Stimulated activated CD4-positive, alpha-beta T cell treated with anti-CD3 and anti-CD28 coated beads, Interleukin-15, amount 100 ng/mL, for 48 hours (primary cell): ENCODE measurements at regions not wholly inside any gene's neighbourhood (a gene's known extent, or its start where the extent isn't known, plus 50 kb on each side); places are given as distances from the start of the nearest gene placed in this dataset.
"Not testable (repeated sequence)": the region's sequence is repeated elsewhere in the genome, so short reads cannot be mapped to it uniquely, and the experiment has no call there.

ENCODE experiments used
- DNase-seq, 2 donors: peaks; one replicate each; pipeline ENCODE4 v3.0.0-alpha.2; 2020; ENCODE audit warnings: low read depth in 2 of 2

- no peak for DNase-seq
Measured at GRCh38 chr10:84925495-84925894, 597.1 kb downstream of the CCSER2 start.

GRCh38 chr10:84933402-84933801 is 605.0 kb downstream of the CCSER2 start:
- DNase-seq = no peak

- no peak for DNase-seq
Measured at GRCh38 chr10:84935772-84936171, 607.4 kb downstream of the CCSER2 start.

- no peak for DNase-seq
Measured at GRCh38 chr10:84938117-84938905, 609.9 kb downstream of the CCSER2 start.

GRCh38 chr10:84943541-84943940 is 615.2 kb downstream of the CCSER2 start:
- no peak for DNase-seq

- DNase-seq = no peak
Measured at GRCh38 chr10:84944187-84944586, 615.8 kb downstream of the CCSER2 start.

- DNase-seq = no peak
Measured at GRCh38 chr10:84945791-84946190, 617.4 kb downstream of the CCSER2 start.

- DNase-seq = no peak
Measured at GRCh38 chr10:84946904-84947303, 618.5 kb downstream of the CCSER2 start.

- DNase-seq = no peak
Measured at GRCh38 chr10:84948644-84949043, 620.3 kb downstream of the CCSER2 start.

GRCh38 chr10:84951616-84952015 is 623.2 kb downstream of the CCSER2 start:
- no peak for DNase-seq

- DNase-seq = no peak
Measured at GRCh38 chr10:84957427-84957826, 629.0 kb downstream of the CCSER2 start.

- DNase-seq = no peak
Measured at GRCh38 chr10:84965468-84965867, 637.1 kb downstream of the CCSER2 start.

- DNase-seq = no peak
Measured at GRCh38 chr10:84966708-84967441, 638.5 kb downstream of the CCSER2 start.

- DNase-seq = not testable (repeated sequence)
Measured at GRCh38 chr10:84969297-84969696, 640.9 kb downstream of the CCSER2 start.

- DNase-seq = no peak
Measured at GRCh38 chr10:84987039-84987438, 658.6 kb downstream of the CCSER2 start.

GRCh38 chr10:84988011-84988410 is 659.6 kb downstream of the CCSER2 start:
- no peak for DNase-seq

- DNase-seq = no peak
Measured at GRCh38 chr10:84990713-84991112, 662.3 kb downstream of the CCSER2 start.

GRCh38 chr10:84991301-84991700 is 662.9 kb downstream of the CCSER2 start:
- DNase-seq = no peak

- no peak for DNase-seq
Measured at GRCh38 chr10:84993251-84994035, 665.1 kb downstream of the CCSER2 start.

GRCh38 chr10:84994722-84995121 is 666.3 kb downstream of the CCSER2 start:
- DNase-seq = no peak

GRCh38 chr10:84996580-84996979 is 668.2 kb downstream of the CCSER2 start:
- no peak for DNase-seq

GRCh38 chr10:84997870-84998269 is 669.5 kb downstream of the CCSER2 start:
- DNase-seq = no peak
